ENCODE measurements at regions not wholly inside any gene's neighbourhood (a gene's known extent, or its start where the extent isn't known, plus 50 kb on each side); places are given as distances from the start of the nearest gene placed in this dataset.
A peak's percentile ranks its signal among the peaks of the same experiment; 100 is the strongest.

DNA sequence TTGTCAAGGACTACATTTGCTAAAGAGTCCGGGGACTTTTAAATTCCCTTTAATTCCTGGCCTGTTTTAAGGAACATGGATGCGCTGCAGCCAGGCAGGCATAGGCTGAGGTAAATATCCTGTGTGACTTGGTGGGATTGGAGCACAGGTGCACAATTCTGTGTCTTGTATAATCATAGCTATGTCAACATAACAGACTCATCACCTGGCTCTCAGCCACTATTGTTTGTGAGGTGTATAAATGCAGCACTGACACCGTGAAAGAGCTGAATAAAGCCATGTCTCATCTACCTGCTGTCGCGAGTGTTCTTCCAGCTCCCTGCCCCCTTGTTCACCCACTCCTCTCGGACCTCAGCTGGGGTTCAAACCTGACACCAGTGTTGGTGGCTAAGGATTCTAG, 109.7 kb downstream of the MFSD1 start:
- TF ChIP-seq POLR2A (IDR thresholded peaks at IDR 0.05), result no peak
- TF ChIP-seq, protein P1, sequence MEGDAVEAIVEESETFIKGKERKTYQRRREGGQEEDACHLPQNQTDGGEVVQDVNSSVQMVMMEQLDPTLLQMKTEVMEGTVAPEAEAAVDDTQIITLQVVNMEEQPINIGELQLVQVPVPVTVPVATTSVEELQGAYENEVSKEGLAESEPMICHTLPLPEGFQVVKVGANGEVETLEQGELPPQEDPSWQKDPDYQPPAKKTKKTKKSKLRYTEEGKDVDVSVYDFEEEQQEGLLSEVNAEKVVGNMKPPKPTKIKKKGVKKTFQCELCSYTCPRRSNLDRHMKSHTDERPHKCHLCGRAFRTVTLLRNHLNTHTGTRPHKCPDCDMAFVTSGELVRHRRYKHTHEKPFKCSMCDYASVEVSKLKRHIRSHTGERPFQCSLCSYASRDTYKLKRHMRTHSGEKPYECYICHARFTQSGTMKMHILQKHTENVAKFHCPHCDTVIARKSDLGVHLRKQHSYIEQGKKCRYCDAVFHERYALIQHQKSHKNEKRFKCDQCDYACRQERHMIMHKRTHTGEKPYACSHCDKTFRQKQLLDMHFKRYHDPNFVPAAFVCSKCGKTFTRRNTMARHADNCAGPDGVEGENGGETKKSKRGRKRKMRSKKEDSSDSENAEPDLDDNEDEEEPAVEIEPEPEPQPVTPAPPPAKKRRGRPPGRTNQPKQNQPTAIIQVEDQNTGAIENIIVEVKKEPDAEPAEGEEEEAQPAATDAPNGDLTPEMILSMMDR (IDR thresholded peaks at IDR 0.05), result no peak
- intact Hi-C loops (cut with DNase I), result no loop called here
- no peak for DNase-seq
- 66% methylated on average over 5 to 6 of the region's 6 CpGs for WGBS, 2 donors
- no peak overlapping the region for H3K4me3 ChIP-seq
- H3K27me3 ChIP-seq, result no peaks in the 10 kb centered on the region
- H3K9me3 ChIP-seq, result no peaks in the 10 kb centered on the region
- no peak overlapping the region for H3K27ac ChIP-seq
- H3K36me3 ChIP-seq, result no peaks in the 10 kb centered on the region
- no peaks in the 10 kb centered on the region for H3K4me1 ChIP-seq

DNA sequence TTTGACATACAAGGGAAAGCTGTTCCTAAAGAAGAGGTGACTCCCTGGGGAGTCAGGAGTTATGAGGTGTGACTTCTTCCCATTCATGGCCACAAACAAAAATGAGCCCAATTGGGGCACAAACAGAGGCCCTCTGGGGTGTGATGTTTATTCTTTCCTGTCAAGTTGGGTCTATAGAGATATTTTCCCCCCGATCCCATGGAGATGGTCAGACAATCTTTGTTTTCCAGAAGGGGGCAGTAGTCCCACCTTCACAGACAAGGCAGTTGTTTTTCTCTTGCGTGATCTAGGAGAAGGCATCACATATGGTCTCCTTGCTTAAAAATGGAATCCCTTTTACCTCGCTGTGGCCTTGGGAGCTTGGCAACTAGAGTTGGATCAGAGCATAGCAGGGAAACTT, 110.3 kb downstream of the MFSD1 start:
- H3K4me3 ChIP-seq, result no peak overlapping the region
- no peak for DNase-seq
- H3K36me3 ChIP-seq, result no peaks in the 10 kb centered on the region
- no peaks in the 10 kb centered on the region for H3K4me1 ChIP-seq
- no peak overlapping the region for H3K27ac ChIP-seq
- H3K27me3 ChIP-seq, result no peaks in the 10 kb centered on the region
- intact Hi-C loops (cut with DNase I), result no loop called here
- no peaks in the 10 kb centered on the region for H3K9me3 ChIP-seq
- 82 to 90% methylated on average over 3 of the region's 3 CpGs for WGBS, 2 donors
- TF ChIP-seq, protein P1 (IDR thresholded peaks at IDR 0.05), result no peak
- TF ChIP-seq POLR2A (IDR thresholded peaks at IDR 0.05), result no peak

DNA sequence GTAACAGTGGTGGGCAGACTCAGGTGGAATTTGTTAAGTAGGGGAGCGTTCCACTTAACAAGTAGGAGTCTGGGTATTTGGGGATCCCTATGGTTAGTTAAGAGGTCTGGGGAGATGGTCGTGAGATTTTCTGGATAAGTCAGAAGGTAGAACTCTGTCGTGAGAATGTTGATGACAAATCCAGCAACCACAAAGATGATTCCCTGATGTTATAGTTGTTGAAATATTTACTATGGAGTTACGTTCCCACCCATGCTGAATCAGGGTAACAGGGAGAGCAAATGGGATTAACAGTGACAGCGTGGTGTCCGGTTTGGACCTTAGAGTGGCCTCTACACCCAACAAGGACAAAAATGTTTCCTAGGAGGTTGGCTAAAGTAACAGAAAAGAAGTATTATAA, 110.8 kb downstream of the MFSD1 start:
- no peak for DNase-seq
- 82 to 83% methylated on average over 5 to 6 of the region's 6 CpGs for WGBS, 2 donors
- TF ChIP-seq POLR2A (IDR thresholded peaks at IDR 0.05), result no peak
- TF ChIP-seq, protein P1 (IDR thresholded peaks at IDR 0.05), result no peak
- intact Hi-C loops (cut with DNase I), result no loop called here
- no peaks in the 10 kb centered on the region for H3K9me3 ChIP-seq
- no peaks in the 10 kb centered on the region for H3K27me3 ChIP-seq
- no peaks in the 10 kb centered on the region for H3K4me1 ChIP-seq
- no peak overlapping the region for H3K4me3 ChIP-seq
- H3K27ac ChIP-seq, result no peak overlapping the region
- no peaks in the 10 kb centered on the region for H3K36me3 ChIP-seq

DNA sequence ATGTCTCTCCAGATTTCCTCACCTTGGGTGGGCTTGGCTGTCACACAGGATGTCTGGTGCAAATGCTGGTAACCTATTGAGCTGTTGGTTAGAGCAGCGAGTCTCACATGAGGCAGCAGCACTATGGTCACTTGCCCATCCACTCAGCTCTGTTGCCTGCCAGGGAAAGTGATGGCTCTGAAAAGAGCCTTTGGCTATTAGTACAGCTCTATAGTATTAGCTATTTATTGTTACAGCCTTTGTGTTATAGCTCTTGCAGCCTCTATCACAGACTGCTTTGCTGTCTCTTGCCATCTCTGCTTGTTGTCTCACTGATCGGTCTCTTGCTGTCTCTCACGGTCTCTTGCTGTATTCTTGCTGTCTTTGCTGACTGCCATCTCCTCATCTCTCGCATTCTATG, 114.3 kb downstream of the MFSD1 start:
- intact Hi-C loops (cut with DNase I), result no loop called here
- no peaks in the 10 kb centered on the region for H3K9me3 ChIP-seq
- H3K27ac ChIP-seq, result no peak overlapping the region
- 89 to 91% methylated on average over 4 of the region's 4 CpGs for WGBS, 2 donors
- TF ChIP-seq, protein P1 (IDR thresholded peaks at IDR 0.05), result no peak
- TF ChIP-seq POLR2A (IDR thresholded peaks at IDR 0.05), result no peak
- H3K27me3 ChIP-seq, result no peaks in the 10 kb centered on the region
- H3K4me3 ChIP-seq, result no peak overlapping the region
- no peak for DNase-seq
- no peaks in the 10 kb centered on the region for H3K36me3 ChIP-seq
- H3K4me1 ChIP-seq, result no peaks in the 10 kb centered on the region

DNA sequence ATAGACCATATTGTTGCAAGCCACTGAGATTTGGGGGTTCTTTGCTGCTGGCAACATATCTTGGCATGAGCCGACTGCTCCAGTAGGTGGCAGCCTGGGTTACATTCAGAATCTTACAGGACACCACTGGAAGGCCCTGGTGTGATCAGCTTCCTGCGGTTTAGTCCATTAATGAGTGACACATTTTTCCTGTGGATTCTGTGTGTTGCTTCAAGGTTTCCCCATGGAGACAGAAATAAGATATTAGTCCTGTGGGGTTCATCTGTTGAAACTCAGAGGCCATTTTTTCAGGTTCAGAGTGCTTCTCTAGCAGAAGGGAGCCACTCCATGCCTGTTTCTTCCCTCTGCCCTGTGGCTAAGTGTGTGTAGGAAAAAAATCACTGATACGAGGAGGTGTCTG, 116.2 kb downstream of the MFSD1 start:
- Histone ChIP-seq H3K4me3 (no peak overlapping the region), H3K9me3 (no peaks in the 10 kb centered on the region), H3K27me3 (no peaks in the 10 kb centered on the region), H3K36me3 (no peaks in the 10 kb centered on the region), H3K4me1 (no peaks in the 10 kb centered on the region), H3K27ac (no peak overlapping the region)
- WGBS, 2 donors, result 19 to 31% methylated on average over 3 of the region's 3 CpGs
- no peak for DNase-seq
- TF ChIP-seq POLR2A (IDR thresholded peaks at IDR 0.05), result no peak
- TF ChIP-seq, protein P1 (IDR thresholded peaks at IDR 0.05), result peak in 5 of 6 experiments; percentile 25 to 63 (median 41)
- intact Hi-C loops (cut with DNase I), result no loop called here
